Activated CD4-positive, alpha-beta memory T cell treated with anti-CD3 and anti-CD28 coated beads, Interleukin-2, amount 10 ng/mL, durations not matched to agents 7 days and 5 days (primary cell): ENCODE measurements at regions not wholly inside any gene's neighbourhood (a gene's known extent, or its start where the extent isn't known, plus 50 kb on each side); places are given as distances from the start of the nearest gene placed in this dataset.

Experiments used
- CTCF ChIA-PET: fragments of 350-600 bp; sonication (Branson Sonifier 250); formaldehyde crosslinking; loops from one replicate; lab custom pipeline; 2021; ENCODE audit warnings: antibody characterized with exemption, inconsistent platforms; lab: Charles Lee
- POLR2A ChIA-PET: fragments of 350-600 bp; sonication (Branson Sonifier 250); formaldehyde crosslinking; loops from one replicate; lab custom pipeline; 2021; ENCODE audit warnings: antibody characterized with exemption; lab: Charles Lee
- DNase-seq: peaks from one replicate; pipeline ENCODE4 v3.0.0-alpha.2; 2020
- H3K27ac Mint-ChIP-seq: one replicate; pipeline ENCODE4 v1.8.0; 2021; ENCODE audit warnings: mild to moderate bottlenecking, mixed read lengths
- H3K27me3 Mint-ChIP-seq: one replicate; pipeline ENCODE4 v1.8.0; 2021; ENCODE audit warnings: mixed read lengths
- H3K36me3 Mint-ChIP-seq: one replicate; pipeline ENCODE4 v1.8.0; 2021; ENCODE audit warnings: low read depth, mixed read lengths
- H3K4me1 Mint-ChIP-seq: one replicate; pipeline ENCODE4 v1.8.0; 2021; ENCODE audit warnings: mixed read lengths
- H3K4me3 Mint-ChIP-seq: one replicate; pipeline ENCODE4 v1.8.0; 2021; ENCODE audit warnings: mild to moderate bottlenecking, mixed read lengths
- H3K9me3 Mint-ChIP-seq: one replicate; pipeline ENCODE4 v1.8.0; 2021; ENCODE audit warnings: mixed read lengths

- Mint-ChIP-seq H3K4me3 (no peak overlapping the region), H3K27ac (no peak overlapping the region), H3K36me3 (no peaks in the 10 kb centered on the region), H3K4me1 (no peaks in the 10 kb centered on the region), H3K27me3 (no peaks in the 10 kb centered on the region), H3K9me3 (peaks cover 26% of the 10 kb centered on the region)
- ChIA-PET POLR2A (no interaction called here), CTCF (no interaction called here)
- DNase-seq, result no peak
These were observed 291.2 kb downstream of the CBLN4 start for GRCh38 chr20:55714082-55714481.

GRCh38 chr20:55704458-55704857 lies 300.9 kb downstream of the CBLN4 start:
- H3K27ac Mint-ChIP-seq, result no peak overlapping the region
- H3K36me3 Mint-ChIP-seq, result no peaks in the 10 kb centered on the region
- H3K4me3 Mint-ChIP-seq, result no peak overlapping the region
- no peaks in the 10 kb centered on the region for H3K4me1 Mint-ChIP-seq
- ChIA-PET POLR2A (no interaction called here), CTCF (no interaction called here)
- peaks cover 12% of the 10 kb centered on the region for H3K9me3 Mint-ChIP-seq
- H3K27me3 Mint-ChIP-seq, result no peaks in the 10 kb centered on the region
- no peak for DNase-seq

GRCh38 chr20:55701467-55701866 lies 303.9 kb downstream of the CBLN4 start:
- no peaks in the 10 kb centered on the region for H3K4me1 Mint-ChIP-seq
- peaks cover 3% of the 10 kb centered on the region for H3K9me3 Mint-ChIP-seq
- ChIA-PET CTCF (no interaction called here), POLR2A (no interaction called here)
- DNase-seq, result no peak
- no peaks in the 10 kb centered on the region for H3K36me3 Mint-ChIP-seq
- H3K27ac Mint-ChIP-seq, result no peak overlapping the region
- no peaks in the 10 kb centered on the region for H3K27me3 Mint-ChIP-seq
- no peak overlapping the region for H3K4me3 Mint-ChIP-seq

- Mint-ChIP-seq H3K4me1 (no peaks in the 10 kb centered on the region), H3K27ac (no peak overlapping the region), H3K36me3 (no peaks in the 10 kb centered on the region), H3K9me3 (peaks cover 6% of the 10 kb centered on the region), H3K4me3 (no peak overlapping the region), H3K27me3 (no peaks in the 10 kb centered on the region)
- ChIA-PET CTCF (no interaction called here), POLR2A (no interaction called here)
- DNase-seq, result no peak
These were observed 308.8 kb downstream of the CBLN4 start for GRCh38 chr20:55696520-55696919.

- H3K36me3 Mint-ChIP-seq, result no peaks in the 10 kb centered on the region
- no peaks in the 10 kb centered on the region for H3K4me1 Mint-ChIP-seq
- ChIA-PET POLR2A (no interaction called here), CTCF (no interaction called here)
- peaks cover 9% of the 10 kb centered on the region for H3K9me3 Mint-ChIP-seq
- no peak for DNase-seq
- no peaks in the 10 kb centered on the region for H3K27me3 Mint-ChIP-seq
- H3K4me3 Mint-ChIP-seq, result no peak overlapping the region
- no peak overlapping the region for H3K27ac Mint-ChIP-seq
These were observed 311.7 kb downstream of the CBLN4 start for GRCh38 chr20:55693641-55694040.

- Mint-ChIP-seq H3K36me3 (no peaks in the 10 kb centered on the region), H3K9me3 (peaks cover 8% of the 10 kb centered on the region), H3K4me3 (no peak overlapping the region), H3K4me1 (no peaks in the 10 kb centered on the region), H3K27ac (no peak overlapping the region), H3K27me3 (no peaks in the 10 kb centered on the region)
- ChIA-PET POLR2A (no interaction called here), CTCF (no interaction called here)
- DNase-seq, result no peak
These were observed 319.5 kb downstream of the CBLN4 start for GRCh38 chr20:55685841-55686240.

GRCh38 chr20:55685425-55685824 lies 319.9 kb downstream of the CBLN4 start:
- no peak for DNase-seq
- H3K4me3 Mint-ChIP-seq, result no peak overlapping the region
- no peaks in the 10 kb centered on the region for H3K27me3 Mint-ChIP-seq
- ChIA-PET POLR2A (no interaction called here), CTCF (no interaction called here)
- H3K27ac Mint-ChIP-seq, result no peak overlapping the region
- H3K4me1 Mint-ChIP-seq, result no peaks in the 10 kb centered on the region
- H3K9me3 Mint-ChIP-seq, result peaks cover 8% of the 10 kb centered on the region
- no peaks in the 10 kb centered on the region for H3K36me3 Mint-ChIP-seq

- Mint-ChIP-seq H3K36me3 (no peaks in the 10 kb centered on the region), H3K9me3 (peaks cover 6% of the 10 kb centered on the region), H3K4me1 (no peaks in the 10 kb centered on the region), H3K27ac (no peak overlapping the region), H3K27me3 (no peaks in the 10 kb centered on the region), H3K4me3 (no peak overlapping the region)
- ChIA-PET POLR2A (no interaction called here), CTCF (no interaction called here)
- no peak for DNase-seq
These were observed 320.7 kb downstream of the CBLN4 start for GRCh38 chr20:55684578-55684977.

GRCh38 chr20:55678970-55679667 lies 326.2 kb downstream of the CBLN4 start:
- Mint-ChIP-seq H3K36me3 (no peaks in the 10 kb centered on the region), H3K27me3 (no peaks in the 10 kb centered on the region), H3K4me1 (no peaks in the 10 kb centered on the region), H3K27ac (no peak overlapping the region), H3K4me3 (no peak overlapping the region), H3K9me3 (peaks cover 5% of the 10 kb centered on the region)
- POLR2A ChIA-PET, result no interaction called here
- DNase-seq, result no peak
- CTCF ChIA-PET, result no interaction called here

GRCh38 chr20:55678126-55678525 lies 327.2 kb downstream of the CBLN4 start:
- ChIA-PET POLR2A (no interaction called here), CTCF (no interaction called here)
- Mint-ChIP-seq H3K36me3 (no peaks in the 10 kb centered on the region), H3K27ac (no peak overlapping the region), H3K4me3 (no peak overlapping the region), H3K27me3 (no peaks in the 10 kb centered on the region), H3K9me3 (peaks cover 5% of the 10 kb centered on the region), H3K4me1 (no peaks in the 10 kb centered on the region)
- DNase-seq, result no peak

GRCh38 chr20:55677011-55677410 lies 328.3 kb downstream of the CBLN4 start:
- H3K36me3 Mint-ChIP-seq, result no peaks in the 10 kb centered on the region
- ChIA-PET POLR2A (no interaction called here), CTCF (no interaction called here)
- H3K4me3 Mint-ChIP-seq, result no peak overlapping the region
- H3K9me3 Mint-ChIP-seq, result peaks cover 5% of the 10 kb centered on the region
- no peaks in the 10 kb centered on the region for H3K27me3 Mint-ChIP-seq
- DNase-seq, result no peak
- no peak overlapping the region for H3K27ac Mint-ChIP-seq
- no peaks in the 10 kb centered on the region for H3K4me1 Mint-ChIP-seq

- DNase-seq, result no peak
- no peaks in the 10 kb centered on the region for H3K4me1 Mint-ChIP-seq
- H3K36me3 Mint-ChIP-seq, result no peaks in the 10 kb centered on the region
- H3K27ac Mint-ChIP-seq, result no peak overlapping the region
- POLR2A ChIA-PET, result no interaction called here
- peaks cover 5% of the 10 kb centered on the region for H3K9me3 Mint-ChIP-seq
- CTCF ChIA-PET, result no interaction called here
- H3K27me3 Mint-ChIP-seq, result no peaks in the 10 kb centered on the region
- H3K4me3 Mint-ChIP-seq, result no peak overlapping the region
These were observed 329.2 kb downstream of the CBLN4 start for GRCh38 chr20:55676097-55676496.

- DNase-seq, result no peak
- Mint-ChIP-seq H3K9me3 (peaks cover 12% of the 10 kb centered on the region), H3K36me3 (no peaks in the 10 kb centered on the region), H3K4me1 (no peaks in the 10 kb centered on the region), H3K4me3 (no peak overlapping the region), H3K27ac (no peak overlapping the region), H3K27me3 (no peaks in the 10 kb centered on the region)
- ChIA-PET CTCF (no interaction called here), POLR2A (no interaction called here)
These were observed 336.7 kb downstream of the CBLN4 start for GRCh38 chr20:55668631-55669030.

- Mint-ChIP-seq H3K36me3 (no peaks in the 10 kb centered on the region), H3K4me1 (no peaks in the 10 kb centered on the region), H3K4me3 (no peak overlapping the region), H3K27ac (no peak overlapping the region), H3K27me3 (no peaks in the 10 kb centered on the region), H3K9me3 (peaks cover 12% of the 10 kb centered on the region)
- no peak for DNase-seq
- POLR2A ChIA-PET, result no interaction called here
- CTCF ChIA-PET, result no interaction called here
These were observed 337.4 kb downstream of the CBLN4 start for GRCh38 chr20:55667955-55668354.
